H1 (cell line): ENCODE measurements at regions not wholly inside any gene's neighbourhood (a gene's known extent, or its start where the extent isn't known, plus 50 kb on each side); places are given as distances from the start of the nearest gene placed in this dataset.

Experiments
- RFX5 ChIP-seq: IDR thresholded peaks from 2 replicates; pipeline ENCODE4 v1.6.1; 2011; ENCODE audit warnings: low read depth, low read length, improper control_type of control experiment, borderline replicate concordance
- YY1 ChIP-seq: IDR thresholded peaks from 2 replicates; pipeline ENCODE4 v1.6.1; 2011; ENCODE audit warnings: low read depth, mild to moderate bottlenecking, low read length
- ZNF274 ChIP-seq: IDR thresholded peaks from 2 replicates; pipeline ENCODE4 v1.7.0; 2012; ENCODE audit warnings: low read length, borderline replicate concordance; ENCODE audit errors: extremely low read depth
- TF ChIP-seq, protein P1 (sequence below): IDR thresholded peaks from 2 replicates; pipeline ENCODE4 v1.6.1; 2012; ENCODE audit warnings: inconsistent platforms
- TF ChIP-seq, protein P2 (sequence below): IDR thresholded peaks from 2 replicates; pipeline ENCODE4 v1.6.1; 2012; ENCODE audit warnings: inconsistent platforms

DNA sequence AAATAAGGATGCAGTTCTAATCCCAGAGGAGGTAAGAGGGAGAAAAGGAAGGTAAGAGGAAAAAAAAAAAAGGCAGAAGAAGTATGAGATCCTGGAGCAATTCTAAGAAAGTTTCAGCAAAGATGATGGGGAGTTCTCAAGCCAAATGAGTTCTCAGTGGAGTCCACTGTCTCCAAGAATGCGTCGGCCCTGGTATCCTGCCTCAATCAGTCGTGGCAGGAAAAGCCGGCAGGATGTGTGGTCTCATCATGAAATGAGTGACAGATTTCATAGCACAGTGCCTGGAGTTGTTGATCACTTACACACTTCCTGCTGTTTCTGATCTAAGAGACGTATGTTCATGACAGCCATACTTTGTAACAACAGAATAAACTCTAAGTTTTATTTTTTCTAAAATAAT is 554.9 kb downstream of the NXPH1 start (continued):
- TF ChIP-seq, protein P1, sequence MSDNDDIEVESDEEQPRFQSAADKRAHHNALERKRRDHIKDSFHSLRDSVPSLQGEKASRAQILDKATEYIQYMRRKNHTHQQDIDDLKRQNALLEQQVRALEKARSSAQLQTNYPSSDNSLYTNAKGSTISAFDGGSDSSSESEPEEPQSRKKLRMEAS, result no peak
- no peak for TF ChIP-seq YY1
- TF ChIP-seq, protein P2, sequence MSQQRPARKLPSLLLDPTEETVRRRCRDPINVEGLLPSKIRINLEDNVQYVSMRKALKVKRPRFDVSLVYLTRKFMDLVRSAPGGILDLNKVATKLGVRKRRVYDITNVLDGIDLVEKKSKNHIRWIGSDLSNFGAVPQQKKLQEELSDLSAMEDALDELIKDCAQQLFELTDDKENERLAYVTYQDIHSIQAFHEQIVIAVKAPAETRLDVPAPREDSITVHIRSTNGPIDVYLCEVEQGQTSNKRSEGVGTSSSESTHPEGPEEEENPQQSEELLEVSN, result no peak
- TF ChIP-seq ZNF274, result no peak
- TF ChIP-seq RFX5, result no peak
- TF ChIP-seq, all 59 proteins: peak for 0
